ENCODE measurements at regions not wholly inside any gene's neighbourhood (a gene's known extent, or its start where the extent isn't known, plus 50 kb on each side); places are given as distances from the start of the nearest gene placed in this dataset.

- DNase-seq (no peak), ATAC-seq (ENCODE audit: low FRiP score in 2 of 2) (no peak)
- Histone ChIP-seq H3K36me3 (no peaks in the 10 kb centered on the region), H3K9me3 (no peaks in the 10 kb centered on the region), H3K27me3 (no peaks in the 10 kb centered on the region), H3K4me3 (no peak overlapping the region), H3K27ac (no peak overlapping the region), H3K4me1 (no peaks in the 10 kb centered on the region)
- WGBS, 2 donors: 30 to 57% methylated on average over 2 of the region's 2 CpGs
- TF ChIP-seq EP300 (IDR thresholded peaks at IDR 0.05): no peak
- TF ChIP-seq POLR2A (IDR thresholded peaks at IDR 0.05): no peak
- TF ChIP-seq, protein P1, sequence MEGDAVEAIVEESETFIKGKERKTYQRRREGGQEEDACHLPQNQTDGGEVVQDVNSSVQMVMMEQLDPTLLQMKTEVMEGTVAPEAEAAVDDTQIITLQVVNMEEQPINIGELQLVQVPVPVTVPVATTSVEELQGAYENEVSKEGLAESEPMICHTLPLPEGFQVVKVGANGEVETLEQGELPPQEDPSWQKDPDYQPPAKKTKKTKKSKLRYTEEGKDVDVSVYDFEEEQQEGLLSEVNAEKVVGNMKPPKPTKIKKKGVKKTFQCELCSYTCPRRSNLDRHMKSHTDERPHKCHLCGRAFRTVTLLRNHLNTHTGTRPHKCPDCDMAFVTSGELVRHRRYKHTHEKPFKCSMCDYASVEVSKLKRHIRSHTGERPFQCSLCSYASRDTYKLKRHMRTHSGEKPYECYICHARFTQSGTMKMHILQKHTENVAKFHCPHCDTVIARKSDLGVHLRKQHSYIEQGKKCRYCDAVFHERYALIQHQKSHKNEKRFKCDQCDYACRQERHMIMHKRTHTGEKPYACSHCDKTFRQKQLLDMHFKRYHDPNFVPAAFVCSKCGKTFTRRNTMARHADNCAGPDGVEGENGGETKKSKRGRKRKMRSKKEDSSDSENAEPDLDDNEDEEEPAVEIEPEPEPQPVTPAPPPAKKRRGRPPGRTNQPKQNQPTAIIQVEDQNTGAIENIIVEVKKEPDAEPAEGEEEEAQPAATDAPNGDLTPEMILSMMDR (IDR thresholded peaks at IDR 0.05): no peak
- no peak for TF ChIP-seq POLR2AphosphoS5 (IDR thresholded peaks at IDR 0.05)
These were observed 207.3 kb upstream of the PABPC4L start for GRCh38 chr4:134408897-134409296.

DNA sequence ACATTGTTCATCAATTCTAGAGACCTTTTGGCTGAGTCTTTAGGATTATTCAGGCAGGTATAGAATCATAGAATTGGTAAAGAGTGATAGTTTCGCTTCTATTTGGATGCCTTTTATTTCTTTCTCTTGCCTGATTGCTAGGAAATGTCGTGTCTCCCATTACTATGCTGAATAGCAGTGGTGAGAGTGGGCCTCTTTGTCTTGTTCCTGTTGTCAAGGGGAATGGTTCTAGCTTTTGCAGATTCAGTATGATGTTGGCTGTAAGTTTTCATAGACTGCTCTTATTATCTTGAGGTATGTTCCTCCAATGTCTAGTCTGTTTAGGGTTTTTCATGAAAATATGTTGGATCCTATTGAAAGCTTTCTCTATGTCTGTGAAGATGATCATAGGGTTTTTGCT lies 200.2 kb upstream of the PABPC4L start:
- WGBS, 2 donors: 78 to 79% methylated on average over 2 of the region's 2 CpGs
- H3K27ac ChIP-seq: no peak overlapping the region

DNA sequence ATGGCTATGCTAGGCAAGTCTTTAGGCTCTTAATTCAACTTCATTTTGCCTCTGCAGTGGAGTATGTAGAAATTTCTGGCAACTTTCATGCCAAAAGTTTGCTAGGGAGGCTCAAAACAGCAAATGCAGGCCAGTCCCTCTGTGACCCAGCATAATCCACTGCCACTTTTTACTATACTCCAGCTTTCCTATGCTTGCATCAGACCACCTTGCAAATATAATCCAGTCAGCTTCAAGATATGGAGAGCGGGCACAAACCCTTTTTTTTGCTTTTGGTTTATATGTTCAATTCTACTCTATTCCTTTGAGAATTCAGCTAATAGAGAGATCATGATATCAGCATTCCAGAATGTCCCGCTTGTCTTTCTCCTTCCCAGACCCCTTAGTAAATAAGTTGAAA lies 192.0 kb upstream of the PABPC4L start:
- 88 to 95% methylated on average over 2 of the region's 2 CpGs for WGBS, 2 donors
- H3K36me3 ChIP-seq: no peaks in the 10 kb centered on the region
- no peak for DNase-seq
- H3K4me1 ChIP-seq: no peaks in the 10 kb centered on the region
- H3K27ac ChIP-seq: no peak overlapping the region
- ATAC-seq (ENCODE audit: low FRiP score in 2 of 2): no peak
- H3K27me3 ChIP-seq: no peaks in the 10 kb centered on the region
- no peak overlapping the region for H3K4me3 ChIP-seq
- peaks cover 0 to 5% (median 2%) of the 10 kb centered on the region in 4 donors for H3K9me3 ChIP-seq
- TF ChIP-seq, protein P1 (IDR thresholded peaks at IDR 0.05): no peak
- TF ChIP-seq EP300 (IDR thresholded peaks at IDR 0.05) (no peak), POLR2A (IDR thresholded peaks at IDR 0.05) (no peak), POLR2AphosphoS5 (IDR thresholded peaks at IDR 0.05) (no peak)

More for the DNA sequence above, 200.2 kb upstream of the PABPC4L start:
- Histone ChIP-seq H3K4me3 (no peak overlapping the region), H3K27me3 (no peaks in the 10 kb centered on the region), H3K4me1 (no peaks in the 10 kb centered on the region), H3K9me3 (peaks cover 0 to 4% (median under 1%) of the 10 kb centered on the region in 4 donors), H3K36me3 (no peaks in the 10 kb centered on the region)
- ATAC-seq (ENCODE audit: low FRiP score in 2 of 2): no peak
- TF ChIP-seq, protein P1 (IDR thresholded peaks at IDR 0.05): no peak
- TF ChIP-seq POLR2AphosphoS5 (IDR thresholded peaks at IDR 0.05): no peak
- no peak for TF ChIP-seq EP300 (IDR thresholded peaks at IDR 0.05)
- no peak for TF ChIP-seq POLR2A (IDR thresholded peaks at IDR 0.05)
- no peak for DNase-seq

- 66 to 82% methylated on average over 2 of the region's 2 CpGs for WGBS, 2 donors
- TF ChIP-seq POLR2AphosphoS5 (IDR thresholded peaks at IDR 0.05) (no peak), POLR2A (IDR thresholded peaks at IDR 0.05) (no peak), EP300 (IDR thresholded peaks at IDR 0.05) (no peak)
- TF ChIP-seq, protein P1 (IDR thresholded peaks at IDR 0.05): no peak
- H3K27me3 ChIP-seq: no peaks in the 10 kb centered on the region
- ATAC-seq (ENCODE audit: low FRiP score in 2 of 2) (no peak), DNase-seq (no peak)
- no peak overlapping the region for H3K27ac ChIP-seq
- H3K36me3 ChIP-seq: no peaks in the 10 kb centered on the region
- no peak overlapping the region for H3K4me3 ChIP-seq
- H3K4me1 ChIP-seq: no peaks in the 10 kb centered on the region
- H3K9me3 ChIP-seq: no peaks in the 10 kb centered on the region
These were observed 188.7 kb upstream of the PABPC4L start for GRCh38 chr4:134390319-134390718.

GRCh38 chr4:134388351-134388750 lies 186.8 kb upstream of the PABPC4L start:
- H3K27ac ChIP-seq: no peak overlapping the region
- DNase-seq (no peak), ATAC-seq (ENCODE audit: low FRiP score in 2 of 2) (no peak)
- H3K36me3 ChIP-seq: no peaks in the 10 kb centered on the region
- TF ChIP-seq EP300 (IDR thresholded peaks at IDR 0.05) (no peak), POLR2AphosphoS5 (IDR thresholded peaks at IDR 0.05) (no peak), POLR2A (IDR thresholded peaks at IDR 0.05) (no peak)
- TF ChIP-seq, protein P1 (IDR thresholded peaks at IDR 0.05): no peak
- H3K27me3 ChIP-seq: no peaks in the 10 kb centered on the region
- H3K9me3 ChIP-seq: no peaks in the 10 kb centered on the region
- no peaks in the 10 kb centered on the region for H3K4me1 ChIP-seq
- 77 to 82% methylated on average over 4 of the region's 4 CpGs for WGBS, 2 donors
- H3K4me3 ChIP-seq: no peak overlapping the region

All from upper lobe of left lung (tissue), 6 donors.